Fibroblast of the aortic adventitia (primary cell): ENCODE measurements at regions not wholly inside any gene's neighbourhood (a gene's known extent, or its start where the extent isn't known, plus 50 kb on each side); places are given as distances from the start of the nearest gene placed in this dataset.
A peak's percentile ranks its signal among the peaks of the same experiment; 100 is the strongest.

Experiments used
- DNase-seq: peaks from one replicate; pipeline ENCODE4 v3.0.0-alpha.2; 2010; ENCODE audit warnings: low read depth
- H3K4me3 ChIP-seq: 2 replicates; pipeline ENCODE4 v1.5.1; 2011; ENCODE audit warnings: low read depth, mild to moderate bottlenecking, control low read depth, low read length, moderate library complexity
- CTCF ChIP-seq: IDR thresholded peaks from 2 replicates; pipeline ENCODE4 v1.5.1; 2011; ENCODE audit warnings: mild to moderate bottlenecking, low read length, control low read depth, inconsistent platforms; ENCODE audit not compliant: insufficient read depth

DNA sequence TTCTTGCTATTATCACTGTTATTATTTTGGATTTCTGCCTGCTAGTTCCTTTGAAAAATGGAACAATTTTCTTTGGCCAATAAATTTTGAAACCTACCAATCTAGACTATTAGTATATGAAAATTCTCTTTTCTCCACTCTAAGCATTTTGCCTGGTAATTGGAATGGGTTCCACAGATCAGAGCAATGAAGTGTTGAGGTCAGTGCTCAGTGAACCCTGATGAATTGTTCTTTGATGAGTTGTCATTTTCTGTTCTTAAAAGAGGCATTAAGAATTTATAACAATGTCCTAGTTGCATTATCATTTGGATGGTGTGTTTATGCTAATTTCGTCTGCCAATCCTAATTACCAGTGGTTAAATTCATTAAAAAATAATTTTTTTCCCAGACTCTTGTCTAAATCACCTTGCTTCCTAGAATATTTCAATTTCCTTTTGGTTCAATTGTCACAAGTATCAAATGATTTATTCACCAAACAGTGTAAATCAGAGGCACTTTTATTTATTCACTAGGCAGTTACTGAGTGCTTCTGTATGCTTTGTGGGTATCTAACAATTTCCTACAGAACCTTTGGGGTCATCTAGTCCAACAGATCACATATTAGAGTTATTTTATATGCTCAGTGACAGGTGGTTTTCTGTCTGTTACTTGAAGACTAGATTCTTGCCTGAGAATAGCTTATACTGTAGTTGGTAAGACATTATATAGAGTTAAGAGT is 239.0 kb downstream of the DNAJB9 start:
- DNase-seq: no peak
- TF ChIP-seq CTCF: no peak
- H3K4me3 ChIP-seq: no peak overlapping the region

DNA sequence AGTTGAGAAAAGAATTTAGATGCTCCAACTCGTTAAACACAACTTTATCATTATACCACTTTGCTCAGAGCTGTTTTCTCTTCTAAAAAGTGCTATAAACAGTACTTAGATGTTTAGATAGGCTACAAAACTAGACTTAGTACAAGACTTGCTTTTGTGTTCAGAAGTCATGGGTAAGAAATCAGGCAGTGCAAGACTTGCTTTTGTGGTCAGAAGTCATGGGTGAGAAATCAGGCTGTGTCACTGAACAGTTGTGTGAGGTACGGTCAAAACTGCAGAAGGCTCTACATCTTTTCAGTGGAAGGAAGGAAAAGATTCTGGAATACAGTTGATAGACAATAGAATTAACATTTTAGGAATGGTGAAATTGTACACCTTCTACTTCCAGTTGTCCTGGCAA is 239.7 kb downstream of the DNAJB9 start:
- no peak for DNase-seq
- no peak overlapping the region for H3K4me3 ChIP-seq
- no peak for TF ChIP-seq CTCF

GRCh38 chr7:108810756-108811385 is 241.2 kb downstream of the DNAJB9 start:
- TF ChIP-seq CTCF: no peak
- H3K4me3 ChIP-seq: no peak overlapping the region
- peak; percentile 1 for DNase-seq

GRCh38 chr7:108813251-108814014 is 243.8 kb downstream of the DNAJB9 start:
- no peak for DNase-seq
- no peak for TF ChIP-seq CTCF
- no peak overlapping the region for H3K4me3 ChIP-seq

GRCh38 chr7:108815815-108816214 is 246.1 kb downstream of the DNAJB9 start:
- no peak for DNase-seq
- no peak overlapping the region for H3K4me3 ChIP-seq
- no peak for TF ChIP-seq CTCF

DNA sequence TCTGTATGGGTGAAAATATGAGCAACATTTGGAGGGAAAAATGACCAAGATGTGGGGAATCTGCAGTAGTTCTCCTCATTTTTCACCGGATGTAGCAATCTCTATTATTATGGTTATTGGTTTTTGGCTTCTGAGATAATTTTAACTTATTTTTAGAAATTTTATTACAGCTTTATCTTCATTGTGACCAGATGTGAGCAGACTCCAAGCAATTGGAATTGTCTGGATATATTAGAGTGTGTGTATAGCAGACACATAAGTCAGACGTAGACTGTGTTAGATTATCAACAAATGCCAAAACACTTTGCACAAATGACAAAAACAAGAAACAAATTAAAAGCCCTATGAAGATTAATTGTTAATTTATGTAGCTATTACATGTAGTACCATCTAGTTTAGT is 249.1 kb downstream of the DNAJB9 start:
- peak; percentile 19 for DNase-seq
- no peak overlapping the region for H3K4me3 ChIP-seq
- TF ChIP-seq CTCF: no peak
